ENCODE measurements at regions not wholly inside any gene's neighbourhood (a gene's known extent, or its start where the extent isn't known, plus 50 kb on each side); places are given as distances from the start of the nearest gene placed in this dataset.

GRCh38 chr3:76138921-76139320 lies 353.6 kb upstream of the ZNF717 start (continued):
- TF ChIP-seq MAX (IDR thresholded peaks at IDR 0.05; ENCODE audit: low read depth) (no peak), MXI1 (IDR thresholded peaks at IDR 0.05; ENCODE audit: low read depth, low read length) (peak; percentile 43; the same call in 1 of the 2 replicates), NRF1 (IDR thresholded peaks at IDR 0.05; ENCODE audit: low read depth, low read length) (no peak), GABPA (IDR thresholded peaks at IDR 0.05; ENCODE audit: low read depth) (no peak), EP300 (IDR thresholded peaks at IDR 0.05; ENCODE audit: borderline replicate concordance in 1 of 2, low read depth in 1 of 2, low read length in 1 of 2) (peak in 1 of 2 experiments; percentile 90; a peak in 2 of 4 replicates), TAF1 (IDR thresholded peaks at IDR 0.05; ENCODE audit: borderline replicate concordance, low read depth, low read length) (no peak), IRF3 (IDR thresholded peaks at IDR 0.05; ENCODE audit: low read depth, low read length) (no peak), MEF2A (IDR thresholded peaks at IDR 0.05; ENCODE audit: borderline replicate concordance, low read depth) (no peak)

- Histone ChIP-seq H3K9ac (no peak overlapping the region), H4K20me1 (ENCODE audit: insufficient read depth) (no peaks in the 10 kb centered on the region), H3K4me1 (ENCODE audit: control insufficient read depth in 1 of 2, insufficient read depth in 2 of 2, low read depth in 1 of 2, low read length in 1 of 2) (peaks cover 0 to 6% of the 10 kb centered on the region in 2 experiments; a peak in 2 of 4 replicates), H2AFZ (ENCODE audit: low read depth) (no peak overlapping the region), H3K27ac (ENCODE audit: low read depth in 2 of 2, low read length in 1 of 2) (no peak overlapping the region), H3K9me3 (0 out of 2 replicates have a peak, but pooled peaks cover 4% of the 10 kb centered on the region), H3F3A (replicated peaks; ENCODE audit: insufficient read depth) (no peaks in the 10 kb centered on the region), H3K4me2 (no peak overlapping the region), H3K36me3 (replicated peaks in 1 of 2; ENCODE audit: control insufficient read depth in 1 of 2, insufficient read depth in 2 of 2, low read length in 1 of 2) (no peaks in the 10 kb centered on the region), H3K9me2 (no peaks in the 10 kb centered on the region), H3K27me3 (ENCODE audit: insufficient read depth) (no peaks in the 10 kb centered on the region), H3K79me2 (ENCODE audit: insufficient read depth) (no peaks in the 10 kb centered on the region), H3K4me3 (ENCODE audit: low read depth in 2 of 2, low read length in 1 of 2) (no peak overlapping the region)
- no peak for DNase-seq
- ChIA-PET CTCF (interaction anchor here (1.0 kb wide), 1 partner anchor 15 kb away, joined by 3 read pairs; no protein-coding TSS in a partner anchor), POLR2A (no interaction called here)
- no peak for TF ChIP-seq PBX3 (IDR thresholded peaks at IDR 0.05)
- TF ChIP-seq RXRA (IDR thresholded peaks at IDR 0.05; ENCODE audit: borderline replicate concordance, low read depth): no peak
- no peak for TF ChIP-seq EP300 (IDR thresholded peaks at IDR 0.05; ENCODE audit: borderline replicate concordance in 1 of 2, low read depth in 1 of 2, low read length in 1 of 2)
- no peak for TF ChIP-seq ZBTB33 (IDR thresholded peaks at IDR 0.05; ENCODE audit: borderline replicate concordance, low read depth)
- no peak for TF ChIP-seq MAX (IDR thresholded peaks at IDR 0.05; ENCODE audit: low read depth)
- no peak for TF ChIP-seq FOXJ3 (CRISPR knock-in tag; IDR thresholded peaks at IDR 0.05)
- TF ChIP-seq CHD2 (IDR thresholded peaks at IDR 0.05; ENCODE audit: low read length, partially characterized antibody): no peak
- TF ChIP-seq MEF2A (IDR thresholded peaks at IDR 0.05; ENCODE audit: borderline replicate concordance, low read depth): no peak
- no peak for TF ChIP-seq SMC3 (IDR thresholded peaks at IDR 0.05; ENCODE audit: low read depth, low read length)
- TF ChIP-seq RCOR1 (IDR thresholded peaks at IDR 0.05; ENCODE audit: low read length): no peak
- no peak for TF ChIP-seq YY1 (IDR thresholded peaks at IDR 0.05; ENCODE audit: low read depth)
- no peak for TF ChIP-seq FOSL2 (IDR thresholded peaks at IDR 0.05; ENCODE audit: borderline replicate concordance, low read depth)
- TF ChIP-seq REST (IDR thresholded peaks at IDR 0.05; ENCODE audit: low read depth, low read length): no peak
- no peak for TF ChIP-seq SIN3A (IDR thresholded peaks at IDR 0.05; ENCODE audit: borderline replicate concordance, low read depth, low read length)
- no peak for TF ChIP-seq GATA2 (CRISPR knock-in tag; IDR thresholded peaks at IDR 0.05)
- no peak for TF ChIP-seq TEAD4 (IDR thresholded peaks at IDR 0.05; ENCODE audit: borderline replicate concordance, insufficient read depth)
- no peak for TF ChIP-seq FOXM1 (IDR thresholded peaks at IDR 0.05; ENCODE audit: low read depth)
- TF ChIP-seq TAF1 (IDR thresholded peaks at IDR 0.05; ENCODE audit: borderline replicate concordance, low read depth, low read length): no peak
- 18% methylated on average over 2 of the region's 2 CpGs for WGBS (ENCODE audit: low lambda C conversion rate)
Observed at GRCh38 chr3:76147846-76148245, 362.5 kb upstream of the ZNF717 start.
